ENCODE measurements at regions not wholly inside any gene's neighbourhood (a gene's known extent, or its start where the extent isn't known, plus 50 kb on each side); places are given as distances from the start of the nearest gene placed in this dataset.

GRCh38 chr2:6480514-6480913 lies 385.2 kb downstream of the CMPK2 start:
- no peak for TF ChIP-seq POLR2AphosphoS5 (IDR thresholded peaks at IDR 0.05; ENCODE audit: low read depth, low read length)
- no peak for TF ChIP-seq TAF1 (IDR thresholded peaks at IDR 0.05; ENCODE audit: borderline replicate concordance, insufficient read depth, low read length)

Measured in PFSK-1 (cell line).